Hematopoietic multipotent progenitor cell treated with erythropoietin and hydrocortisone succinate and interleukin-3 and kit ligand, for 4 days (in vitro differentiated cells): ENCODE measurements at regions not wholly inside any gene's neighbourhood (a gene's known extent, or its start where the extent isn't known, plus 50 kb on each side); places are given as distances from the start of the nearest gene placed in this dataset.
"Not testable (repeated sequence)": the region's sequence is repeated elsewhere in the genome, so short reads cannot be mapped to it uniquely, and the experiment has no call there.

Source experiments
- DNase-seq: peaks from one replicate; pipeline ENCODE4 v3.0.0-alpha.2; 2015

DNA sequence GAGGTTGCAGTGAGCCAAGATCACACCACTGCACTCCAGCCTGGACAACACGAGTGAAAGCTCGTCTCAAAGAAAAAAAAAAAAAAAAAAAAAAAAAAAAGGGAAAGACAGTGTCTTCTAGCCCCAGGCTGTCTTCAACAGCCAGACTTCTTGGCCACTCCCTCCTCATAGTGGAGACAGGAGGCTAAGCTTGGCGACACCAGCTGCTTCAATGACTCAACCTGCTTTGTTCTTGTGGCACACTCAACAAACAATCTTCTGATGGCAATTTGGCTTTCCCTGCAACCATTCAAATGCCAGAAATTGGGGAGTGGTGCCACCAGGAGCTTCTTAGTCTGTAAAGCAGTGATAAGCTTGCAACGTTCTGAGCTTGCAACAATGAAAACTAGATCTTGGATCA lies 290.4 kb upstream of the DYNLRB2 start:
- no peak for DNase-seq

DNA sequence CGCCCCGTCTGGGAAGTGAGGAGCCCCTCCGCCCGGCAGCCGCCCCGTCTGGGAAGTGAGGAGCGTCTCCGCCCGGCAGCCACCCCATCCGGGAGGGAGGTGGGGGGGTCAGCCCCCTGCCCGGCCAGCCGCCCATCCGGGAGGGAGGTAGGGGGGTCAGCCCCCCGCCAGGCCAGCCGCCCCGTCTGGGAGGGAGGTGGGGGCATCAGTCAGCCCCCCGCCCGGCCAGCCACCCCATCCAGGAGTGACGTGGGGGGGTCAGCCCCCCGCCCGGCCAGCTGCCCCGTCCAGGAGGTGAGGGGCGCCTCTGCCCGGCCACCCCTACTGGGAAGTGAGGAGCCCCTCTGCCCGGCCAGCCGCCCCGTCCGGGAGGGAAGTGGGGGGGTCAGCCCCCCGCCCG lies 297.5 kb upstream of the DYNLRB2 start:
- DNase-seq, result not testable (repeated sequence)

DNA sequence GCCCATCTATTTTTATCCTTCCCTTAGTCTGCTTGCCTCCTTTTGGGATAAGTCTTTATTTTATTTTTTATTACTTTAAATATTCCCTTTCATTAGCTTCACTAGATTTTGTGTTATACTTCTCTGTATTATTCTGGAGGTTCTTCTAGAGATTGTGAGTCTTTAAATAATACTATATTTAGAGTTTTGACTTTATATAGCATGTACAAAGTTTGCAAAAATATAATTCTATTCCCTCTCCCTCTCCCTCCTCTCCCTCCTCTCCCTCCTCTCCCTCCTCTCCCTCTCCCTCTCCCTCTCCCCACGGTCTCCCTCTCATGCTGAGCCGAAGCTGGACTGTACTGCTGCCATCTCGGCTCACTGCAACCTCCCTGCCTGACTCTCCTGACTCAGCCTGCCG lies 298.5 kb upstream of the DYNLRB2 start:
- not testable (repeated sequence) for DNase-seq

GRCh38 chr16:80233097-80233835 lies 307.5 kb upstream of the DYNLRB2 start:
- no peak for DNase-seq

DNA sequence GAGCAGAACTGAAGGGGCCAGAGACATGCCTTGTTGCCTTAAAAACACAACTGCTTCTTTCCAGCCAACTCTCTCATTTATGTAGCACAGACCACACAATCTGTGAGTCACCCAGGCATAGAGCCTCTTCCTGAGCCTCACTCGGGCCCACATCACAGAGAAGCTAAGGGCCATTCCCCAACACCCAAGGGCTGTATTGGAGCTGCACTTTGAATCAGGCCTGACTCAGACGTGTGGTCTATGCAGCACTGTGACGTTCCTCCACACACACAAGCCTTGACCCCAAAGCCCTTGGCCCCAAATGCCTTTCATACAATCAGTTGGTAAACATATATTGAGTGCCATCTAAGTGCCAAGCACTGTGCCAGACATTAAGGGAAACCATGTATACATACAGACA lies 308.9 kb upstream of the DYNLRB2 start:
- DNase-seq, result no peak

DNA sequence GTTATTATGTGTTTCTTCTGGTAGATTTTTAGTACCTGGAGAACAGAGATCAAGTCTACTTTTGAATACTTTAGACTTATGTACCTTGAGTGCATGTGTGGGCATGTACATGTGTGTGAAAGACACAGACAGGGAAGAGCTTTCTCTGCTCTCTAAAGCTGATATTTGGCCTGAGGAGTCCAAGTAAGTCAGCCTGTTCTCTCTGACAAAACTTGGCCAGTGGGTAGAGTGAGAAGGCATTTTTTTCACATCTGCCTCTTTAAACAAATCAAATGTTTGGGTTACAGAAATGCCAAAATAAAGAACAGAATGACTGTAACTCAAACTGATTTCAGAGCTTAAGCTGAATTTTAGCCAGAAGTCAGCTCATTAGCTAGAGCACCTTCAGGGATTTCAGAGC lies 309.7 kb upstream of the DYNLRB2 start:
- no peak for DNase-seq

- no peak for DNase-seq
These were observed 310.3 kb upstream of the DYNLRB2 start for GRCh38 chr16:80230328-80231120.

DNA sequence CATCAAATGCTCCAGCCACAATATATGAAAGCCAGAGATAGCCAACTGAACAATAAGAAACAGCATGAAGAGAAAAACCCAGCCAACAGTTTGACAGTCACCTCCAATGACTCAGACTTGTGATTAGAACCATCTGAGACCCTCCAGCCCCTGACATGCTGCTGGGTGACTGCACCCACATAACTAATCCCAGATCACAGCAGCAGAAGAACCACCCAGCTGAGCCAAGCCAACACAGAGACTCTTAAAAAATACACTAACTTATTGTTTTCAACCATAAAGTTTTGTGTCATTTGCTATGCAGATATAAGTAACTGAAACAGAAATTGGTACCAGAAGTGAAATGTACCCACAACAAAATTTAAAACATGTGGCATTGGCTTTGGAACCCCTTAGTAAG lies 314.3 kb upstream of the DYNLRB2 start:
- no peak for DNase-seq

DNA sequence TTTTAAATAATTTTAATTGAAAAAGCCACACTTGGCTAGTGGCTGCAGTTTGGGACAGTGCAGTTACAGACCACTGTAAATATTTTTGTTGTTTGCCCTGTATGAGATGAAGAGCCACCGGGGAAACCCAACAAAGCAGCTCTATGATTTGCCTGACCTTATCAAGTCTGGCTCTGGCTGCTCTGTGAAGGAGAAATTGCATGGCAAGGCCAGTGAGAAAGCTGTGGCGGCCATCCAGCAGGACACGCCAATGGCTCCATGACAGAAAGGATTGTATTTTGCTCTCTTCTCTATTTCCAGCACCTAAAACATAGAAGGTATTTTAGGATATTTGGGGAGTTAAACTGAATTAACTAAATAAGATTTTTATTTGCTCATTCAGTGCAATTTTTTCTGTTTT lies 330.0 kb upstream of the DYNLRB2 start:
- no peak for DNase-seq

DNA sequence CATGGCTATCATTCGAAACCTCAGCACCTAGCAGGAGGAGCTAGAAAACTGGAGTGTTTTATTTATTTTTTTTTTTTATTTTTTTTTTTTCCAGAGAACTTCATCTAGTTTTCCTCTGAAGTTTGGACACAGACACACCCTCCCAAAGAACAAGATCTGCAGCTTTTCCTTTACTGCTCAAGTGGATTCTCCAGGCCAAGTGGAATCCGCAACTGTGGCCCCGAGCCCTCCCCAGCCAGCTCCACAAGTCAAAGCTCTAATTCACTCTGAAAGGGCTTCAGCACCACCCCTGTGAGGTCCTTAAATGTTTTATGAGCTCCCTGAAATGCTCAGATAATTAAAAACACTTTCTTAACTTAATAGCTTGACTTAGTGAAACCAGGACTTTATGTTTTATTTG lies 332.1 kb upstream of the DYNLRB2 start:
- DNase-seq, result no peak

DNA sequence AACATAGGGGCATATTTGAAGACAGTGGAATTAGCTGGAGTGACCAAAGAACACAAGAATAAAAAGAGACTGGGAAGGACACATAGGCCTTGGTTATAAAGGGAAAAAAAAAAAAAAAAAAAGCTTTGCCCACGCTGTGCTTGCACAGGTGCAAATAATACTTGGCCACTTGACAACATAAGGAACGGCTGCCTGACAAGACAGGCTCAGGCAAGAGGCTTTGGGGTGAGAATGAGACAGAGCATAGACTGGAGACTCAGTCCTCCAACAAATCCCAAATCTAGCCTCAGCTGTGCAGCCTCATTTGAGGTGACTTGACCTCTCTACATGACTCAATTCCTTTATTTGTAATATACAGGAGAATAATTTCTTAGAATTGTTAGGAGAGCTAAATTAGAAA lies 332.8 kb upstream of the DYNLRB2 start:
- no peak for DNase-seq

- no peak for DNase-seq
These were observed 337.0 kb upstream of the DYNLRB2 start for GRCh38 chr16:80203821-80204220.

DNA sequence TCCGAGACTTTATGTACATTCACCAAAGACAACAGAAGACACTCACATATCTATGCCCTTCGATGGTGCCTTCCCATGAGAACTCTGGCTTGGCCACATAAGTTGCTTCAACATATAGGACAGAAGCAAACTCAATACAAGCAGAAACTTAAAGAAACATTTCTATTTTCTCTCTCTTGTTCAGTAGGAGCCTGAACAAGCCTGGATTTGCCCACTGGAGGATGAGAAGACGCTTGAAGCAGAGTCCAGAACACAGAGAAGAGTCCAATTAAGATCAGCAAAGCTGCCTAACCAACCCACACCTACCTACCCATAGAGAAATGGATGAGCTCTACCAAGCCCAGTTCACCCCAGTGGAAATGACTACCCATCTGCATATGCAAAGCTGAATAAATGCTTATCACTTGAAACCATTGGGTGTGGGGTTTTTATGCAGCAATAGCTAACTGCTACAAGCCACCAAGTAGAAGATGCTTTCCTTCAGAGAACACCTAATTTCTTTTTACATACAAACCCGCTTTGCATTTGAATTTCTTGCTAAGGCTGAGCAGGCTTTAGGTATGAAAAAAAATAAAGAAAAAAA lies 337.9 kb upstream of the DYNLRB2 start:
- no peak for DNase-seq

DNA sequence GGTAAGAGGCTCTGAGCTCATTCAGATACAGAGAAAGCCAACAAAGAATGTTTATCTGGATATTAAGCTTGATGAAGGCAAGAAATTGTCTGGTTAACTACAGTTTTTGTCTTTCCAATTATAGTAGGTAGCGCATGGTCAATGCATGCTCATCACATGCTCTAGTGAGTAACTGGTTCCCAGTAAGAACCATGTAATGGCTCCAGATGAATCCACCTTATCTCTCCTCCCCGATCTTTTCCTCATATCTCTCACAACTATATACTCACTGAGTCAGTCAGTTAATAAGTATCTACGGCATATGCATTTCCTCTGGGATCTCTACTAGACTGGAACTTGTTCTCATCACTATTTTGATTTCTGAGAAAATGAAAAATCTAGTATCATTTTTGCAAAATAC lies 340.7 kb upstream of the DYNLRB2 start:
- DNase-seq, result no peak

- DNase-seq, result no peak
These were observed 341.2 kb upstream of the DYNLRB2 start for GRCh38 chr16:80199614-80200013.

DNA sequence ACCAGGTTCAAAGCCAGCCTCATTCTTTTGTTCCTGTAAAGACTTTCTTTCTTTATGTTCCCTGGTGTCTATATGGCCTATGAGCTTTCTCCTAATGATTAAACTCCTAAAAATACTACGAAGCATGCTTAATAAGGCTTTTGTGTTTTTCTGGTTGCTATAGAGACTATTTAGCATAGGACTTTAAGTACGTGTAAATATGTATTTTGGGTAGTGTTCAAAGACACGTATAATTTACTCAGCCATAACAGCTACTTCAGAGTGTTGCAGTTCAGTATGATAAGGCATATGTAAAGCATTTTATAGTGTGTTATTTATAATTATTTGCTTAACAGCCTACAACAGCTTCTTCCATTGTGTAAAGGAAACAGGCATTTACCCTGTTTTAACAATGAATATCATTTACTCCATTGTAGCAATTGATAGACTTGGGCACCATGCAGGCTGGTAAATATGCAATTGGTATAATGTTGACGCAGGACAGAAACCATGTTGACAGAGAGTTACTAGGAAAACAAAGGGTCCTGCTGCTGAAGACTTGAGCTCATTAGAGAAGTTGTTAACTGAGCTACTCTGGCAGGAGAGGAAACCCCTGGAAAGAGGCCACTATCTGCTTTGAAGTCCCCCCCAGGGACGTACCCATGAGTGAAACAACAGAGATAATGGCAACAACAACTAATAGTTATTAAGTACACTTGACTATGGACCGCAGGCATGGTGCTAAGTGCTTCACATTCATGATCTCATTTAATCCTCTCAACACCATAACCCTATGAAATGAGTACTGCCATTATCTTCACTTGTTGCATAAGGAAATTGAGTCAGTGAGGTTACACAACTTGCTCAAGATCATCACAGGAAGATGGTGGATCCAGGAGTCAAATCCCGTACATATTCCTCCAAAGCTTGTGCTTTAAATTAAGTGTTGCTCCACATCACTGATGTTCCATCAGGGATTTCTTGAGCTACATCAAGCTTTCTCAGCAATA lies 342.2 kb upstream of the DYNLRB2 start:
- DNase-seq, result no peak

DNA sequence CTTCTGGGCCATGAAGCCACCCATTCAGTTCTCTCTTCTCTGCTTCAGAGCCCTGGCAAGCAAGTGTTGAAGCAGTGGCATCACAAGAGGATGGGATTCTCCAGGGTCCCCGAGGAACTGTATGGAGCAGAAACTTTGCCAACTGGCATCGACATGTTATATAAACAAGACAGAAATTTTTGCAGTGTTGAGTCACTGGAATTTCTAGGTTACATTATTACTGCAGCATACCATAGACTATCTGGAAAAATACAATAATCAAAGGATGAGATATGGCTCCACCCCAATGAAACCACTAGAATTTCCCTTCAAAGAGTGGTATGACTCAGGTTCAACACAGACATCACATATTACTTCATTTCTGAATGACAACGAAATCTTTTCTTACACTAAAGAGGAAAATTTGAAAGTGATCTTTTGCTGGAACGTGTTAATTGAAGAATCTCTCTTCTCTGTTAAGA lies 343.0 kb upstream of the DYNLRB2 start:
- no peak for DNase-seq

DNA sequence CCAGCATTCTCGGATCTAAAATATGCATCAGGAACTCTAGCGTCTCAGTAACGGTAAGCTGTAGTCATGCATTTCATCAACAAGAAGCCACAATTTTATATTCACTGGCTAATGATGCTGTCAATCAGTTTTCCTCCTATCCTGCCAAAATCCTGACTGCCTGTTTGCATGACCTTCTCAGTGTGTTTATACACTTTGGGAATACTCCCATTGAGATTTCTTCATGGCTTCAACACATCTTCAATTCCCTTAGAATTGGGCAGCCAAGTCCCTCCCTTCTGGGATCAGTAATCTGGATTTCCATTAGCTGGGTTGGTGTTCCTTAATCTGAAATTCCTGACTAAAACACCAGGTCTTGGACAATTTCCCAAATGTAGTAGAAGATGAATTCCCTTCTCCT lies 348.9 kb upstream of the DYNLRB2 start:
- no peak for DNase-seq

DNA sequence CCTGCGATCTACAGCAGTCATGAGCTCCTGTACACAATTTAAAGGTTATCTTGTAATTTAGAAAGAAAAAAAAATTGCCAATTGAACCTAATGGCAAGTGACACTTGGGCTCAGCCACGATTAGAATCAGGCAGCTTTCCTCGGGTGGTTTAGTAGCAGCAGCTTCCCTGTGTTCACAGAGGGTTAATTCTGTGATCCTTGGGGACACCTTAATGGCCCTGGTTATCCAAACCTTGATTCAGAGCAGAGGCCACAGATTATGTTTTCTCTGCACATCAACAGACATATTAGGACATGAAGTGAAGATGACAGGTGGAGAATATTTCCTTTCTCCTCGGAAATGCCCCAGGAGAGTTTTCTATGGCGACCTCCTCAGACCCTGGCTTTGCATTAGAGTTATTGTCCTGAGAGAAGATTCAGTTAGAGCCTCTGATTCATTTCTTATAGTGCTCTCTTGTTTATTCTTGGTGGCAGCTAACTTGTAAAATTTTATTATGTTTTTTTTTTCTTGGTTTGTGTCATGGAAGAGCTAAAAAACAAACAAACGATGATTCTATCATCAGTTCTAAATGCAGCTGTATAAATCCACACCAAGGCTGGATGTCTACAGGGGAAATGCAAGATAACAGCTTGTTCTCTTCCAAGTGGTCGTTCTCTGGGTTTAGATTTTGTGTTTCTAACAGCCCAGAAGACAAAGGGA lies 351.2 kb upstream of the DYNLRB2 start:
- no peak for DNase-seq

DNA sequence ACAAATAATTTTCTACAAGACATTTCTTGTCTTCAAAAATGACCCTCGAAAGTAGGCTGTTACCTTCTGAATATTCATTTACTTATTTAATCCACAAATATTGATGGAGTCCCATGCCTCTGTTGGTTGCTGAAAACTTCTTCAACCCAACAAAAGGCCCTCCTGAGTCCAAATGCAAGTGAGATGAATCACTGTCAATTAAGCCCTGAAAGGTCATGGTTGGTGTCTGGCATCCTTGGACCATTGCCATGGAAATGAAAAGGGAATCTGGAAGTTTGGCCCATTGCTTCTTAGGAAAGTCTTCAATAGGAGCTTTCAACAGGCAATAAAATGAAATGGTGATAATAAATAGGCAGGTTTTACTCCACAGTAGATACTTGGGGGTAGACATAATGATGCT lies 364.7 kb upstream of the DYNLRB2 start:
- no peak for DNase-seq

- no peak for DNase-seq
These were observed 365.8 kb upstream of the DYNLRB2 start for GRCh38 chr16:80175011-80175410.

DNA sequence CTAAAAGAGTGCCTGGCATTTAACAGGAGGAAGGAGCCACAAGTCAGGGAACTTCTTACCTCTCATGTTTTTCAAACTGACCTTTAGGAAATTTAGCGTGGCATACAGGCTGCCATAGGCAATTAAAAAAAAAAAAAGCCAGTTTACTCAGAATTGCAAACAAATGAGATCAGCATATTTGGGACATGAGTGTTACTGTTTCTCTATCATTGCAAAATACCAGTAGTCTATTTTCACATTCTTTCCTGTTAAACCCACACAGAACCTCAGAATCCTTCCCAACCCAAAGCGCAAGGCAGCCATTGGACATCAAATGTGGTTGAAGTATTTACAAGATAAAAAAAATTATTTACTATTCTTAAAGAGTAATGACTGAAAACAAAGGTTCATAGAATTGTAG lies 366.4 kb upstream of the DYNLRB2 start:
- DNase-seq, result no peak
